ENCODE measurements at regions not wholly inside any gene's neighbourhood (a gene's known extent, or its start where the extent isn't known, plus 50 kb on each side); places are given as distances from the start of the nearest gene placed in this dataset.

DNA sequence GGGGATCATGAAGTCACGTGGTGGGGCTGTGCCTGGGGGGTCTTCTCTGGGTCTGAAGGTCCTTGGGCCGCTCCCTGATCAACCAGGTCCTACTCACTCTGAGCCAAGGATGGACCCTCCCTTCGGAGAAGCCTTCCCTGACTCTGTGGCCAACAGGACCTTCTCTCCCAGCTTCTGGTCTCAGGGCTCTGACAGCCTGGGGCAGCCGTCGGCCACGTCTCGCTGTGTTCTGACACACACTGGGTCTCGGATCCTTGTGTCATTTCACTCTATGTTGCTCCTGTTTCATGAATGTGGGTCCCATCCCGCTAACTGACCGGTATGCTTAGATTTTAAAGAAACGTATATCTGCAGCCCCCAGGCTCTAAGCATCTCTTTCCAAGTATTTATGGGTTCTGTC, 256.1 kb downstream of the ENGASE start:
- peaks cover 18 to 25% of the 10 kb centered on the region in 2 donors for H3K4me1 ChIP-seq (replicated peaks in 1 of 2)
- H3K4me3 ChIP-seq: no peak overlapping the region
- no peak for ATAC-seq (replicated peaks in 6 of 8)
- WGBS, 10 experiments: 5 to 74% (median 33%) methylated on average over 1 to 6 of the region's 11 CpGs; no CpG with 5 or more reads in 2 of the 10 experiments
- H3K27ac ChIP-seq: no peak overlapping the region
- in situ Hi-C loops (cut with MboI; ENCODE audit: low pct_unique_long_range_greater_than_20kb in 2 of 9, low sequenced_read_pairs in 9 of 9, unreplicated experiment in 9 of 9): no loop called here

DNA sequence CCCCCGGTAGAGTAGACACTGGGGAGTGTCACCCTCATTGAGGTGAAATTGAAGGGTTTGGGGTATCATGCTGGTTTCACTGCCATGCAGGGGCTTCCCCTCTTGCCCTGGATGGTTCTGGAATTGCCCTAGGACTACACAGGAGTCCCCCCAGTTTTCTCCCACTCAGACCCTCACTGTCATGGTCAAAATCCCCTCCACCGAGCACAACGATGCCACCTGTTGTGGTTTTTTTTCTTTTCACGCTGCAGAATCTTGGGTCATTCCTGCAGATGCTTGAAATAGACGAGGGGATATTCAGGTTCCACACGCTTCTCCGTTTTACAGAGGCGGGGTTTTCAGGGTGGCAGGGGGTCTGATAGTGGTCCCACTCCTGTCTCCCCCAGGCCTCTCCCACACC, 255.6 kb downstream of the ENGASE start:
- Histone ChIP-seq H3K27ac (no peak overlapping the region), H3K4me3 (no peak overlapping the region), H3K4me1 (replicated peaks in 1 of 2) (peaks cover 22 to 28% of the 10 kb centered on the region in 2 donors)
- WGBS, 10 experiments: 20 to 100% (median 77%) methylated on average over 1 to 5 of the region's 8 CpGs; no CpG with 5 or more reads in 4 of the 10 experiments
- in situ Hi-C loops (cut with MboI; ENCODE audit: low pct_unique_long_range_greater_than_20kb in 2 of 9, low sequenced_read_pairs in 9 of 9, unreplicated experiment in 9 of 9): no loop called here
- ATAC-seq (replicated peaks in 6 of 8): no peak

DNA sequence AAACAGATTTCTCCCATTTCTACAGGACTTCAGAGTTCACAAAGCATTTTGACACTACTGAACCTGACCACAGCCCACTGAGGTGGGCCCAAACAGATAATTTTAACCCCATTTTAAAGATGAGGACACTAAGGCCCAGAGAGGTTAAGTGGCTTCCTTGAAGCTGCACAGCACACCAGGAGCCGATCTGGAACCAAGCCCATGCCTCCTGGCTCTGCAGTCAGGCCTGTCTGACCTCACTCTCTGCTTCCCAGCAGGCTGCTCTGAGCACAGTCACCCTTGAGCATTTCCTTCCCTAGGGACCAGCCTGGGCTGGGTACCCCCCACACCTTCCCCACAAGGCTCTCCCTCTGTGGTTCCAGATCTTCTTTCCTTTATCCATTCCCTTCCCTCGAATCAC, 252.2 kb downstream of the ENGASE start:
- ATAC-seq (replicated peaks in 6 of 8): no peak
- peaks cover 26 to 36% of the 10 kb centered on the region in 2 donors for H3K4me1 ChIP-seq (replicated peaks in 1 of 2)
- H3K27ac ChIP-seq: peak overlapping the region; percentile 33 to 88
- in situ Hi-C loops (cut with MboI; ENCODE audit: low pct_unique_long_range_greater_than_20kb in 2 of 9, low sequenced_read_pairs in 9 of 9, unreplicated experiment in 9 of 9): no loop called here
- no peak overlapping the region for H3K4me3 ChIP-seq
- WGBS, 10 experiments: 0 to 42% (median 34%) methylated on average over 1 to 2 of the region's 2 CpGs; no CpG with 5 or more reads in 4 of the 10 experiments

GRCh38 chr17:79325709-79326430, 251.2 kb downstream of the ENGASE start:
- peak in 7 of 8 experiments; percentile 28 to 90 (median 85) for ATAC-seq (replicated peaks in 6 of 8)
- 0 to 31% (median 9%) methylated on average over 2 to 11 of the region's 24 CpGs; no CpG with 5 or more reads in 3 of the 10 experiments for WGBS, 10 experiments
- Histone ChIP-seq H3K4me3 (no peak overlapping the region), H3K4me1 (replicated peaks in 1 of 2) (peaks cover 24 to 32% of the 10 kb centered on the region in 2 donors), H3K27ac (peak overlapping the region; percentile 33 to 88)
- in situ Hi-C loops (cut with MboI; ENCODE audit: low pct_unique_long_range_greater_than_20kb in 2 of 9, low sequenced_read_pairs in 9 of 9, unreplicated experiment in 9 of 9): no loop called here

GRCh38 chr17:79324194-79324593, 249.6 kb downstream of the ENGASE start:
- ATAC-seq (replicated peaks in 6 of 8): no peak
- Histone ChIP-seq H3K27ac (no peak overlapping the region), H3K4me1 (replicated peaks in 1 of 2) (peaks cover 24 to 32% of the 10 kb centered on the region in 2 donors), H3K4me3 (no peak overlapping the region)
- in situ Hi-C loops (cut with MboI; ENCODE audit: low pct_unique_long_range_greater_than_20kb in 2 of 9, low sequenced_read_pairs in 9 of 9, unreplicated experiment in 9 of 9): no loop called here
- 0 to 58% (median 30%) methylated on average over 1 to 5 of the region's 5 CpGs; no CpG with 5 or more reads in 6 of the 10 experiments for WGBS, 10 experiments

GRCh38 chr17:79323566-79323965, 248.9 kb downstream of the ENGASE start:
- H3K4me1 ChIP-seq (replicated peaks in 1 of 2): peaks cover 24 to 32% of the 10 kb centered on the region in 2 donors
- no peak overlapping the region for H3K4me3 ChIP-seq
- ATAC-seq (replicated peaks in 6 of 8): no peak
- in situ Hi-C loops (cut with MboI; ENCODE audit: low pct_unique_long_range_greater_than_20kb in 2 of 9, low sequenced_read_pairs in 9 of 9, unreplicated experiment in 9 of 9): no loop called here
- 0 to 83% (median 40%) methylated on average over 1 to 4 of the region's 10 CpGs; no CpG with 5 or more reads in 3 of the 10 experiments for WGBS, 10 experiments
- H3K27ac ChIP-seq: no peak overlapping the region

GRCh38 chr17:79322211-79323123, 247.8 kb downstream of the ENGASE start:
- H3K27ac ChIP-seq: no peak overlapping the region
- in situ Hi-C loops (cut with MboI; ENCODE audit: low pct_unique_long_range_greater_than_20kb in 2 of 9, low sequenced_read_pairs in 9 of 9, unreplicated experiment in 9 of 9): no loop called here
- 2 to 62% (median 34%) methylated on average over 1 to 7 of the region's 14 CpGs; no CpG with 5 or more reads in 2 of the 10 experiments for WGBS, 10 experiments
- H3K4me3 ChIP-seq: no peak overlapping the region
- H3K4me1 ChIP-seq (replicated peaks in 1 of 2): peaks cover 24 to 32% of the 10 kb centered on the region in 2 donors
- ATAC-seq (replicated peaks in 6 of 8): no peak

- peaks cover 16 to 26% of the 10 kb centered on the region in 2 donors for H3K4me1 ChIP-seq (replicated peaks in 1 of 2)
- WGBS, 10 experiments: 8 to 71% (median 49%) methylated on average over 1 to 6 of the region's 7 CpGs; no CpG with 5 or more reads in 5 of the 10 experiments
- in situ Hi-C loops (cut with MboI; ENCODE audit: low pct_unique_long_range_greater_than_20kb in 2 of 9, low sequenced_read_pairs in 9 of 9, unreplicated experiment in 9 of 9): no loop called here
- H3K4me3 ChIP-seq: no peak overlapping the region
- no peak overlapping the region for H3K27ac ChIP-seq
- no peak for ATAC-seq (replicated peaks in 6 of 8)
These were observed 245.7 kb downstream of the ENGASE start for GRCh38 chr17:79320331-79320730.

- no peak for ATAC-seq (replicated peaks in 6 of 8)
- 0 to 89% (median 78%) methylated on average over 1 to 4 of the region's 5 CpGs; no CpG with 5 or more reads in 1 of the 10 experiments for WGBS, 10 experiments
- Histone ChIP-seq H3K4me1 (replicated peaks in 1 of 2) (peaks cover 19 to 33% of the 10 kb centered on the region in 2 donors), H3K27ac (no peak overlapping the region), H3K4me3 (no peak overlapping the region)
- in situ Hi-C loops (cut with MboI; ENCODE audit: low pct_unique_long_range_greater_than_20kb in 2 of 9, low sequenced_read_pairs in 9 of 9, unreplicated experiment in 9 of 9): no loop called here
These were observed 243.3 kb downstream of the ENGASE start for GRCh38 chr17:79317916-79318315.

DNA sequence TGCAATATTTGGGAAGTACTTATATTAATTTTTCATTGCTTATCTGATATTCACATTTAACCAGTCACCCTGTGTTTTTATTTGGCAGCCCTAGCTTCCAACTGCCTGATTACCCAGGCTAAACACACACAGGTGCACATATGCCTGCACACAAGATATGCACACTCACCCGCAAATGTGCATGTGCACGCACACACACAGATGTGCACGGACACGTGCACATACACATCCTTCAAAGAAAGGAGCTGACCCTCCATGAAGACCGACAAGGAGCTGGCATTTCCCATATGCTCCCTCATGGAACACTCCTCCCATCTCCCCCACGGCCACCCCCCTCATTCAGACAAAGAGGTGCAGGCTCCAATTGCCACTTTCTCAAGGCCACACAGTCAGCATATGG, 242.2 kb downstream of the ENGASE start:
- Histone ChIP-seq H3K27ac (no peak overlapping the region), H3K4me1 (replicated peaks in 1 of 2) (peaks cover 19 to 44% of the 10 kb centered on the region in 2 donors), H3K4me3 (no peak overlapping the region)
- in situ Hi-C loops (cut with MboI; ENCODE audit: low pct_unique_long_range_greater_than_20kb in 2 of 9, low sequenced_read_pairs in 9 of 9, unreplicated experiment in 9 of 9): no loop called here
- no peak for ATAC-seq (replicated peaks in 6 of 8)
- 28 to 83% (median 70%) methylated on average over 1 to 5 of the region's 6 CpGs; no CpG with 5 or more reads in 3 of the 10 experiments for WGBS, 10 experiments

GRCh38 chr17:79315358-79316105, 240.9 kb downstream of the ENGASE start:
- in situ Hi-C loops (cut with MboI; ENCODE audit: low pct_unique_long_range_greater_than_20kb in 2 of 9, low sequenced_read_pairs in 9 of 9, unreplicated experiment in 9 of 9): no loop called here
- WGBS, 10 experiments: 15 to 53% (median 45%) methylated on average over 4 to 24 of the region's 30 CpGs; no CpG with 5 or more reads in 5 of the 10 experiments
- Histone ChIP-seq H3K4me1 (replicated peaks in 1 of 2) (peaks cover 19 to 46% of the 10 kb centered on the region in 2 donors), H3K27ac (peak overlapping the region; percentile 62 to 95), H3K4me3 (no peak overlapping the region)
- peak in 5 of 8 experiments; percentile 44 to 59 (median 49) for ATAC-seq (replicated peaks in 6 of 8)

GRCh38 chr17:79314617-79315357, 240.2 kb downstream of the ENGASE start:
- peak in 5 of 8 experiments; percentile 86 to 93 (median 89) for ATAC-seq (replicated peaks in 6 of 8)

More at GRCh38 chr17:79314617-79315357, 240.2 kb downstream of the ENGASE start:
- 6 to 80% (median 50%) methylated on average over 1 to 11 of the region's 13 CpGs for WGBS, 10 experiments
- in situ Hi-C loops (cut with MboI; ENCODE audit: low pct_unique_long_range_greater_than_20kb in 2 of 9, low sequenced_read_pairs in 9 of 9, unreplicated experiment in 9 of 9): no loop called here
- Histone ChIP-seq H3K4me3 (no peak overlapping the region), H3K27ac (peak overlapping the region; percentile 62 to 95), H3K4me1 (replicated peaks in 1 of 2) (peaks cover 19 to 46% of the 10 kb centered on the region in 2 donors)
